ENCODE measurements at regions not wholly inside any gene's neighbourhood (a gene's known extent, or its start where the extent isn't known, plus 50 kb on each side); places are given as distances from the start of the nearest gene placed in this dataset.
"Not testable (repeated sequence)": the region's sequence is repeated elsewhere in the genome, so short reads cannot be mapped to it uniquely, and the experiment has no call there.

- no peak for DNase-seq
Measured at GRCh38 chr19:27748551-27749152, 1464.3 kb downstream of the UQCRFS1 start.

GRCh38 chr19:27746691-27747380, 1466.1 kb downstream of the UQCRFS1 start:
- no peak for DNase-seq

DNA sequence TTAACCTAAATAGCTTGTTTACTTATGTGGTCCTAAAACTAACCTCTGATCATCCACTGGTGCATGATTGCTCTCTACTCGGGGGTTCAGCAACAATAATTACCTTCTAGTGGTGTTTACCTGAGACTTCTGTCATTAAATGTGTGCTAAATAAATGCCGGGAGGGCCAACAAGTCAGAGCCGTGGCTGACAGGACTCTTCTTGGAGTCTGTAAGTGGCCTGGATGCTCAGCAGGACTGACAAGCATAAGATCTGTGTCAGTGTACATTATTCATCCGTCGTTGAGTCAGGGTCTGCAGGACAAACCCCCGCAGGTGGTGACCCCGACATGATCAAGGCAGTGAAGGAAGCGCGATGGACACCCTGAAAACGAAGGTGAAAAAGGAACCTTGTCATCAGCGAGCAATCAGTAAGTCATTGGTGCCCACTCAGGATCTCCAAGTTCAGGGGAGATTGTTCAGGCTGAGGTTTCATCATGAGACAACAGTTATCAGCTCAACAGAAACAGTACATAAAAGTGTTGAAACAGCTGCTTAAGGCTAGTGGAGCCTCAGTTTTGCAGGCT, 1466.9 kb downstream of the UQCRFS1 start:
- no peak for DNase-seq

DNA sequence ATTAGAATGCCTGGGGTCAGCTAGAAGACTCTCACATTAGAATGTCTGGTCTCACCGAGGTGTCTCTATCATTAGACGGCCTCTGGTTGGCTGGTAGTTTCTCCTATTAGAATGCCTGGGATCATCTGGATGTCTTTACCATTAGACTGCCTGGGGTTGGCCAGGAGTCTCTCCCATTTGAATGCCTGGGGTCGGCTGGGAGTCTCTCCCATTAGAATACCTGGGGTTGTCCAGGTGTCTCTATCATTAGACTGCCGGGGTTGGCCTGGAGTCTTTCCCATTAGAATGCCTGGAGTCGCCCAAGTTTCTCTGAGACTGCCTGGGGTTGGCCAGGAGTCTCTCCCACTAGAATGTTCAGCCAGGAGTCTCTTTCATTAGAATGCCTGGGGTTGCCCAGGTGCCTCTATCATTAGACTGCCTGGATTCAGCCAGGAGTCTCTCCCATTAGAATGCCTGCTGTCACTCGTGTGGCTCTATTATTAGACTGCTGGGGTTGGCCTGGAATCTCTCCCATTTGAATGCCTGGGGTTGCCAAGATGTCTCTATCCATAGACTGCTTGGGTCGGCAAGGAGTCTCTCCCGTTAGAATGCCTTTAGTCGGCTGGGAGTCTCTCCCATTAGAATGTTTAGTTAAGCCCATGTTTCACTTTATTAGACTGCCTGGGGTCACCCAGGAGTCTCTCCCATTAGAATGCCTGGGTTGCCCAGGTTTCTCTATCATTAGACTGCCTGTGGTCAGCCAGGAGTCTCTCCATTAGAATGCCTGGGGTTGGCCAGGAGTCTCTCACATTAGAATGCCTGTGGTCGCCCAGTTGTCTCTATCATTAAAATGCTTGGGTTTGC, 1467.8 kb downstream of the UQCRFS1 start:
- no peak for DNase-seq

DNA sequence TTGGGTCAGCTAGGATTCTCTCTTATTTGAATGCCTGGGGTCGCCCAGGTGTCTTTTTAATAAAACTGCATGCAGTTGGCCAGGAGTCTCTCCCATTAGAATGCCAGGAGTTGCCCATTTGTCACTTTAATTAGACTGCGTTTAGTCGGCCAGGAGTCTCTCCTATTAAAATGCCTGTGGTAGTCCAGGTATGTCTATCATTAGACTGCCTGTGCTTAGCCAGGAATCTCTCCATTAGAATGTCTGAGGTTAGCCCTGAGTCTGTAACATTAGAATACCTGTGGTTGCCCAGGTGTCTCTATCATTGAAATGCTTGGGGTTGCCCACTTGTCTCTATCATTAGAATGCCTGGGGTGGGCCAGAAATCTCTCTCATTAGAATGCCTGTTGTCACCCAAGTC, 1470.9 kb downstream of the UQCRFS1 start:
- DNase-seq = no peak

GRCh38 chr19:27741236-27741635, 1471.7 kb downstream of the UQCRFS1 start:
- no peak for DNase-seq

GRCh38 chr19:27740396-27740795, 1472.6 kb downstream of the UQCRFS1 start:
- DNase-seq = no peak

DNA sequence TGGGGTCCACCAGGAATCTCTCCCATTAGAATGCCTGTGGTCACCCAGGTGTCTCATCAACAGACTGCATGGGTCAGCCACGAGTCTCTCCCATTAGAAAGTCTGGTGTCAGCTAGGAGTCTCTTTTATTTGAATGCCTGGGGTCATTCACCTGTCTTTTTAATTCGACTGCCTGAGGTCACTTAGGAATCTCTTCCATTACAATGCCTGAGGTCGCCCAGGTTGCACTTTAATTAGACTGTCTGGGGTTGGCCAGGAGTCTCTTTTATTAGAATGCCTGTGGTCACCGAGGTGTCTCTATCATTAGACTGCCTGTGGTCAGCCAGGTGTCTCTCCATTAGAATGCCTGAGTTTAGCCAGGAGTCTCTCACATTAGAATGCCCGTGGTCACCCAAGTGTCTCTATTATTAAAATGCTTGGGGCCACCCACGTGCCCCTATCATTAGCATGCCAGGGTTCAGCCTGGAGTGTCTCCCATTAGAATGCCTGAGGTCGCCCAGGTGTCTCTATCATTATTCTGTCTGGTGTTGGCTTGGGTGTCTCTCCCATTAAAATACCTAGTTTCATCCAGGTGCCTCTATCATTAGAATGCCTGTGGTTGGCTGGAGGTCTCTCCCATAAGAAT, 1474.3 kb downstream of the UQCRFS1 start:
- DNase-seq = no peak

- DNase-seq = no peak
Measured at GRCh38 chr19:27736225-27736624, 1476.7 kb downstream of the UQCRFS1 start.

- no peak for DNase-seq
Measured at GRCh38 chr19:27735314-27735713, 1477.6 kb downstream of the UQCRFS1 start.

- DNase-seq = no peak
Measured at GRCh38 chr19:27734496-27735220, 1478.3 kb downstream of the UQCRFS1 start.

GRCh38 chr19:27733551-27734266, 1479.2 kb downstream of the UQCRFS1 start:
- no peak for DNase-seq

GRCh38 chr19:27729332-27729731, 1483.6 kb downstream of the UQCRFS1 start:
- no peak for DNase-seq

DNA sequence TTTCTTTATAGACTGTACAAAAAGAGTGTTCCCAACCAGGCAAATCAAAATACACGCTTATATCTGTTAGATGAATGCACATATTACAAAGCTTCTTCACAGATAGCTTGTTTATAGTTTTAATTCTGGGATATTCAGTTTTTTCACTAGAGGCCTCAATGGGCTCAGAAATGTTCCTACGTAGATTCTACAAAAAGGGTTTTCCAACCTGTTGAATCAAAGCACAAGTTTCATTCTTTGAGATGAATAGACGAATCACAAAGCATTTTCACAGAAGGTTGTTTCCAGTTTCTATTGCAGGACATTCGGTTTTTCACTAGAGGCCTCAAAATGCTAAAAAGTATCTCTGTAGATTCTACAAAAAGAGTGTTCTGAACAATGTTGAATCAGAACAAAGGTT, 1490.3 kb downstream of the UQCRFS1 start:
- no peak for DNase-seq

GRCh38 chr19:27720155-27720554, 1492.8 kb downstream of the UQCRFS1 start:
- DNase-seq = no peak

DNA sequence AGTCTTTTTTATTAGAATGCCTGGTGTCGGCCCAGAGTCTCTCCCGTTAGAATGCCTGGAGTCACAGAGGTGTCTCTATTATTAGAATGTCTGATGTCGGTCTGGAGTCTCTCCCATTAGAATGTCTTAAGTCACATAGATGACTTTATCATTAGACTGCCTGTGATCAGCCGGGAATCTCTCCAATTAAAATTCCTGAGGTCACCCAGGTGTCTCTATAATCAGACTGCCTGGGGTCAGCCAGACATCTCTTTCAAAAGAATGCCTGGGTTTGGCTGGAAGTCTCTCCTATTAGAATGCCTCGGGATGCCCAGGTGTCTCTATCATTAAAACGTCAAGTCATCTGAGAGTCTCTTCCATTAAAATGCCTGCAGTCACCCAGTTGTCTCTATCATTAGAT, 1493.9 kb downstream of the UQCRFS1 start:
- no peak for DNase-seq

DNA sequence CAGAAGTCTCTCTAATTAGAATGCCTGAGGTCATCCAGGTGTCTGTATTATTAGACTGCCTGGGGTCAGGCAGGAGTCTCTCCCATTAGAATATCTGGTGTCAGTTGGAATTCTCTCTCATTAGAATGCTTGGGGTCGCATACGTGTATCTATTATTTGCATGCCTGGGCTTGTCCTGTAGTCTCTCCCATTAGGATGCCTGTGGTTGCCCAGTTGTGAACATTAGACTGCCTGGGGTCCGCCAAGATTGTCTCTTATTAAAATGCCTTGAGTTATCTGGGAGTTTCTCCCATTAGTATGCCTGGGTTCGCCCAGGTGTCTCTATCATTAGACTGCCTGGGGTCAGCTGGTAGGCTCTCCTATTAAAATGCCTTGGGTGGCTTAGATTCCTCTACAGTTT, 1494.7 kb downstream of the UQCRFS1 start:
- DNase-seq = no peak

DNA sequence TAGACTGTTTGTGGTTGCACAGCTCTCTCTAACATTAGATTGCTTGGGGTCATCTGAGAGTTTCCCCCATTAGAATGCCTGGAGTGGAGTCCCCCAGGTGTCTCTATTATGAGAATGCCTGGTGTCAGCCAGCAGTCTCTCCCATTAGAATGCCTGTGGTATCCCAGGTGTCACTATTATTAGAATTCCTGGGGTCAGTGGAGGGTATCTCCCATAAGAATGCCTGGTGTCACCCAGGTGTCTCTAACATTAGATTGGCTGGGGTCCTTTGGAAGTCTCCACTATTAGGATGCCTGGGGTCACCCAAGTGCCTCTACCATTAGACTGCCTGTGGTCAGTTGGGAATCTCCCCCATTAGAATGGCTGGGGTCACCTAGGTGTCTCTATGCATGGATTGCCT, 1495.1 kb downstream of the UQCRFS1 start:
- no peak for DNase-seq

- no peak for DNase-seq
Measured at GRCh38 chr19:27716922-27717321, 1496.0 kb downstream of the UQCRFS1 start.

DNA sequence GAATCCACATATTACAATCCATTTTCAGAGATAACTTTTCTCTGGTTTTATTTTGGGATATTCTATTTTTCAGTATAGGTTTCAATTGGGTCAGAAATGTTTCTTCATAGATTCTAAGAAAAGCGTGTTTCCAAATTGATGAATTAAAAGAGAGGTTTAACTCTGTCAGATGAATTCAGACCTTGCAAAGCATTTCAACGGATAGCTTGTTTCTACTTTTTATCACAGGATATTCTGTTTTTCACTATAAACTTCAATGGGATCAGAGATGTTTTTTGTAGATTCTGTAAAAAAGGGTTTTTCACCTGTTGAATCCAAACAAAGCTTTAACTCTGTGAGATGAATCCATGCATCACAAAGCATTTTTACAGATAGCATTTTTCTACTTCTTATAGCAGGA, 1498.1 kb downstream of the UQCRFS1 start:
- DNase-seq = no peak

DNA sequence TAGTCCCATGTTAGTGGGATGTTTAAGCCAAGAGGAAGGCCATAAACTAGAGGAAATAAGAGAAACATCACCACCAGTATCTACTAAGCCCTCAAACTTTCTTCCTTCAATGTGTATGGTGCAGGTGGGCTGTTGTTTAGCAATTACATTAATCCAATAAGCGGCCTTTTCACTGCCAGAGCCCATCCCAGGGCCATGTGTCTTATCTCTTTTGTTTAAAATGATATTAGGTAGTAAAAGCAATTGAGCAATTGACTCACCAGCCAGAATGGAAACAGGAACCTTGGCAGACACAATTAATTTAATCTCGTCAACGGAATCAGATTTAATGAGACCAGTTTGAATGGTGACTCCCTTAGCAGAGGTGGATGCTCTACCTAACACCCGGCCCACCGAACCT, 1503.5 kb downstream of the UQCRFS1 start:
- no peak for DNase-seq

GRCh38 chr19:27708986-27709385, 1504.0 kb downstream of the UQCRFS1 start:
- DNase-seq = not testable (repeated sequence)

All from activated CD4-positive, alpha-beta T cell treated with anti-CD3 and anti-CD28 coated beads for 1 hour (primary cell).